22Rv1 (cell line): ENCODE measurements at regions not wholly inside any gene's neighbourhood (a gene's known extent, or its start where the extent isn't known, plus 50 kb on each side); places are given as distances from the start of the nearest gene placed in this dataset.

Experiments
- ZFX ChIP-seq: fragments of 450-650 bp; IDR thresholded peaks from 2 replicates; pipeline ENCODE4 v1.6.1; 2017; ENCODE audit warnings: antibody characterized with exemption, borderline replicate concordance
- TF ChIP-seq, protein P1 (sequence below): fragments of 450-650 bp; IDR thresholded peaks from 2 replicates; pipeline ENCODE4 v1.5.1; 2017; ENCODE audit warnings: mild to moderate bottlenecking

DNA sequence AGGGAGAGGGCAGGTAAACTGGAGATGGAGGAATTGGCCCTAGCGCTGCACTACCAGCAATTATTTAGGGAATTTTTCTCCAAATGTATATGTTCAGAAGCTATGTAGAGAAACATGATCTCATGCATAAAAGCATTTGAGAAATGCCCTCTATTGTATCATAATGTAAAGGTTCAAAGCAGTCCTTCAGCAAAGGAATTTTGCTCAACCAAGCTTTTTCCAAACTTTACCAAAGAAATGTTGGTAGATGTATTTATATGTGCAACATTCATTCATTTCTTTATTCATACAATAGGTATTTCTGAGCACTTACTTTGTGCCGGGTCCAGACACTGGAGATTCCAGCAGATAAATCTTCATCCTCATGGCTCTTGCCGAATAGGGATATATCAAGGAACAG lies 64.4 kb downstream of the XCL1 start:
- TF ChIP-seq, protein P1, sequence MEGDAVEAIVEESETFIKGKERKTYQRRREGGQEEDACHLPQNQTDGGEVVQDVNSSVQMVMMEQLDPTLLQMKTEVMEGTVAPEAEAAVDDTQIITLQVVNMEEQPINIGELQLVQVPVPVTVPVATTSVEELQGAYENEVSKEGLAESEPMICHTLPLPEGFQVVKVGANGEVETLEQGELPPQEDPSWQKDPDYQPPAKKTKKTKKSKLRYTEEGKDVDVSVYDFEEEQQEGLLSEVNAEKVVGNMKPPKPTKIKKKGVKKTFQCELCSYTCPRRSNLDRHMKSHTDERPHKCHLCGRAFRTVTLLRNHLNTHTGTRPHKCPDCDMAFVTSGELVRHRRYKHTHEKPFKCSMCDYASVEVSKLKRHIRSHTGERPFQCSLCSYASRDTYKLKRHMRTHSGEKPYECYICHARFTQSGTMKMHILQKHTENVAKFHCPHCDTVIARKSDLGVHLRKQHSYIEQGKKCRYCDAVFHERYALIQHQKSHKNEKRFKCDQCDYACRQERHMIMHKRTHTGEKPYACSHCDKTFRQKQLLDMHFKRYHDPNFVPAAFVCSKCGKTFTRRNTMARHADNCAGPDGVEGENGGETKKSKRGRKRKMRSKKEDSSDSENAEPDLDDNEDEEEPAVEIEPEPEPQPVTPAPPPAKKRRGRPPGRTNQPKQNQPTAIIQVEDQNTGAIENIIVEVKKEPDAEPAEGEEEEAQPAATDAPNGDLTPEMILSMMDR = no peak
- no peak for TF ChIP-seq ZFX
